ENCODE measurements at regions not wholly inside any gene's neighbourhood (a gene's known extent, or its start where the extent isn't known, plus 50 kb on each side); places are given as distances from the start of the nearest gene placed in this dataset.

DNA sequence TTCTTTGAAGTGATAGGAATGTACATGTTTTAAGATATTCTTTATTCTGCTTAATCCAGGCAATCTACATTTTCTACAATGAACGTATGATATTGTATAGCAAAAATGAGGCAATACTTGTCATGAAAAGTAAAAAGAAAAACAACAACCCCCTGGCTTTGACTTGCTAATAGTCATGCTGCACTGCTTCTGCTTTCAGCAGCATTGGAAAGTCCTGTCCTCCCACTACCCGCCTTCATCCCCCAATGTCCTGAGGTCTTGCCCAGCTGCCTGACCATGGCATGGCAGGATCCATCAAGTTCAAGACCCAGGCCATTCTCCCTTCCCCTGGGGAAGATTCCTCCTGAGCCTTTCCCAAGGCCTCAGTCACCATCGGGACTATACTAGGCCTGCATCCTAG is 156.5 kb downstream of the SH3BGRL2 start:
- TF ChIP-seq, protein P1, sequence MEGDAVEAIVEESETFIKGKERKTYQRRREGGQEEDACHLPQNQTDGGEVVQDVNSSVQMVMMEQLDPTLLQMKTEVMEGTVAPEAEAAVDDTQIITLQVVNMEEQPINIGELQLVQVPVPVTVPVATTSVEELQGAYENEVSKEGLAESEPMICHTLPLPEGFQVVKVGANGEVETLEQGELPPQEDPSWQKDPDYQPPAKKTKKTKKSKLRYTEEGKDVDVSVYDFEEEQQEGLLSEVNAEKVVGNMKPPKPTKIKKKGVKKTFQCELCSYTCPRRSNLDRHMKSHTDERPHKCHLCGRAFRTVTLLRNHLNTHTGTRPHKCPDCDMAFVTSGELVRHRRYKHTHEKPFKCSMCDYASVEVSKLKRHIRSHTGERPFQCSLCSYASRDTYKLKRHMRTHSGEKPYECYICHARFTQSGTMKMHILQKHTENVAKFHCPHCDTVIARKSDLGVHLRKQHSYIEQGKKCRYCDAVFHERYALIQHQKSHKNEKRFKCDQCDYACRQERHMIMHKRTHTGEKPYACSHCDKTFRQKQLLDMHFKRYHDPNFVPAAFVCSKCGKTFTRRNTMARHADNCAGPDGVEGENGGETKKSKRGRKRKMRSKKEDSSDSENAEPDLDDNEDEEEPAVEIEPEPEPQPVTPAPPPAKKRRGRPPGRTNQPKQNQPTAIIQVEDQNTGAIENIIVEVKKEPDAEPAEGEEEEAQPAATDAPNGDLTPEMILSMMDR (IDR thresholded peaks at IDR 0.05; ENCODE audit: low read length), result no peak
- no peak for TF ChIP-seq EZH2 (IDR thresholded peaks at IDR 0.05; ENCODE audit: borderline replicate concordance, low read length)
